Astrocyte (in vitro differentiated cells and primary cell): ENCODE measurements at regions not wholly inside any gene's neighbourhood (a gene's known extent, or its start where the extent isn't known, plus 50 kb on each side); places are given as distances from the start of the nearest gene placed in this dataset.

Experiments
- DNase-seq: peaks from one replicate; pipeline ENCODE4 v3.0.0-alpha.2; 2010; ENCODE audit warnings: low read depth
- FAIRE-seq: peaks from 2 replicates; lab custom pipeline; 2011; peaks lifted over from hg19 to GRCh38; lab: Jason Lieb, UNC
- H2AFZ ChIP-seq: 2 replicates; pipeline ENCODE4 v1.6.0; 2012; ENCODE audit warnings: low read depth, low read length, inconsistent platforms
- H3K27ac ChIP-seq: 2 replicates; pipeline ENCODE4 v1.5.1; 2011; ENCODE audit warnings: low read depth, low read length, inconsistent platforms
- H3K27me3 ChIP-seq: 2 replicates; pipeline ENCODE4 v1.6.0; 2011; ENCODE audit warnings: low read length, inconsistent platforms; ENCODE audit not compliant: insufficient read depth
- H3K36me3 ChIP-seq: 2 replicates; pipeline ENCODE4 v1.5.1; 2011; ENCODE audit warnings: low read length, inconsistent platforms; ENCODE audit not compliant: insufficient read depth
- H3K4me1 ChIP-seq: 2 replicates; pipeline ENCODE4 v1.5.1; 2011; ENCODE audit warnings: low read length, inconsistent platforms; ENCODE audit not compliant: insufficient read depth
- H3K4me2 ChIP-seq: 2 replicates; pipeline ENCODE4 v1.6.0; 2012; ENCODE audit warnings: low read length, inconsistent platforms
- H3K4me3 ChIP-seq: 2 replicates; pipeline ENCODE4 v1.5.1; 2011; ENCODE audit warnings: low read depth, mild to moderate bottlenecking, low read length, inconsistent platforms; ENCODE audit not compliant: insufficient read depth
- H3K79me2 ChIP-seq: 2 replicates; pipeline ENCODE4 v1.6.0; 2012; ENCODE audit warnings: mild to moderate bottlenecking, low read length, inconsistent platforms; ENCODE audit not compliant: insufficient read depth
- H3K9ac ChIP-seq: 2 replicates; pipeline ENCODE4 v1.6.0; 2012; ENCODE audit warnings: mild to moderate bottlenecking, low read length, inconsistent platforms
- H3K9me3 ChIP-seq: 2 replicates; pipeline ENCODE4 v1.5.1; 2012; ENCODE audit warnings: low read depth, mild to moderate bottlenecking, low read length, inconsistent platforms; ENCODE audit not compliant: insufficient read depth
- H4K20me1 ChIP-seq: 2 replicates; pipeline ENCODE4 v1.6.0; 2012; ENCODE audit warnings: low read length, inconsistent platforms; ENCODE audit not compliant: insufficient read depth
- H3K27ac Mint-ChIP-seq: one replicate; pipeline ENCODE4 v1.8.0; 2021; ENCODE audit warnings: mild to moderate bottlenecking, mixed read lengths; ENCODE audit not compliant: unreplicated experiment
- H3K27me3 Mint-ChIP-seq: one replicate; pipeline ENCODE4 v1.8.0; 2021; ENCODE audit warnings: low read depth, mixed read lengths; ENCODE audit not compliant: unreplicated experiment
- H3K36me3 Mint-ChIP-seq: one replicate; pipeline ENCODE4 v1.8.0; 2021; ENCODE audit warnings: low read depth, mixed read lengths; ENCODE audit not compliant: unreplicated experiment
- H3K4me1 Mint-ChIP-seq: one replicate; pipeline ENCODE4 v1.8.0; 2021; ENCODE audit warnings: low read depth, mixed read lengths; ENCODE audit not compliant: unreplicated experiment
- H3K4me3 Mint-ChIP-seq: one replicate; pipeline ENCODE4 v1.8.0; 2021; ENCODE audit warnings: mild to moderate bottlenecking, moderate library complexity, mixed read lengths; ENCODE audit not compliant: unreplicated experiment
- H3K9me3 Mint-ChIP-seq: one replicate; pipeline ENCODE4 v1.8.0; 2021; ENCODE audit warnings: mild to moderate bottlenecking, mixed read lengths; ENCODE audit not compliant: unreplicated experiment
- TF ChIP-seq, protein P1 (sequence below): IDR thresholded peaks from 2 replicates; pipeline ENCODE4 v1.5.1; 2011; ENCODE audit warnings: low read depth, mild to moderate bottlenecking, inconsistent platforms, low read length, moderate library complexity; ENCODE audit not compliant: insufficient read depth

DNA sequence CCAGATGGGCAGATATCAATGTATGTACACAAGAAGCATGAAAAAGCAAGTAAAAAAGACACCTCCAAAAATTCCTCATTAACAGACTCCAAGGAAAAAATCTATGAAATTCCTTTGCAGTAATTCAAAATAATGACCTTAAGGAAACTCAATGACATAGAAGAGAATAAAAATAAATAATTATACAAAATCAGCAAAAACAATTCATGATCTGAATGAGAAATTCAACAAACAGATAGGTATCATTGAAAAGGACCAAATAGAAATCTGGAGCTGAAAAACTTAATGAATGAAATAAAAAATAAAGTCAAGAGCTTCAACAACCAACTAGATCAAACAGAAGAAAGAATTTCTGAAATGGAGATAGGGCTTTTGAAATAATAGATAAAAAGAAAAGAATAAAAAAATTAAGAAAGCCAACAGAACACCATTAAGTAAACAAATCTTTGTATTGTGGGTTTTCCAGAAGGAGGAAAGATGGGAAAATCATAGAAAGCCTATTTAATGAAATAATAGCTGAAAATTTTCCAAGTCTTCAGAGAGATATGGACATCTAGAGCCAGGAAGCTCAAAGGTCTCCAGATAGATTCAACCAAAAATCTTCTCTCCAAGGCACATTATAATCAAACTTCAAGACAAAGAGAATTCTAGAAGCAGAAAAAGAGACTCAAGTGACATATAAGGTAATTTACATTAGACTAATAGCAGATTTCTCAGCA lies 52.0 kb upstream of the KCNK1 start:
- Histone ChIP-seq H4K20me1 (no peaks in the 10 kb centered on the region), H3K36me3 (no peaks in the 10 kb centered on the region), H3K79me2 (no peaks in the 10 kb centered on the region), H3K4me3 (no peak overlapping the region), H2AFZ (no peak overlapping the region), H3K9me3 (peaks cover 7% of the 10 kb centered on the region), H3K4me2 (no peak overlapping the region), H3K9ac (no peak overlapping the region), H3K27ac (no peak overlapping the region), H3K27me3 (no peaks in the 10 kb centered on the region), H3K4me1 (no peaks in the 10 kb centered on the region)
- Mint-ChIP-seq H3K27ac (no peak overlapping the region), H3K4me3 (no peak overlapping the region), H3K9me3 (peaks cover 19% of the 10 kb centered on the region), H3K36me3 (no peaks in the 10 kb centered on the region), H3K27me3 (no peaks in the 10 kb centered on the region), H3K4me1 (no peaks in the 10 kb centered on the region)
- FAIRE-seq = no peak
- TF ChIP-seq, protein P1, sequence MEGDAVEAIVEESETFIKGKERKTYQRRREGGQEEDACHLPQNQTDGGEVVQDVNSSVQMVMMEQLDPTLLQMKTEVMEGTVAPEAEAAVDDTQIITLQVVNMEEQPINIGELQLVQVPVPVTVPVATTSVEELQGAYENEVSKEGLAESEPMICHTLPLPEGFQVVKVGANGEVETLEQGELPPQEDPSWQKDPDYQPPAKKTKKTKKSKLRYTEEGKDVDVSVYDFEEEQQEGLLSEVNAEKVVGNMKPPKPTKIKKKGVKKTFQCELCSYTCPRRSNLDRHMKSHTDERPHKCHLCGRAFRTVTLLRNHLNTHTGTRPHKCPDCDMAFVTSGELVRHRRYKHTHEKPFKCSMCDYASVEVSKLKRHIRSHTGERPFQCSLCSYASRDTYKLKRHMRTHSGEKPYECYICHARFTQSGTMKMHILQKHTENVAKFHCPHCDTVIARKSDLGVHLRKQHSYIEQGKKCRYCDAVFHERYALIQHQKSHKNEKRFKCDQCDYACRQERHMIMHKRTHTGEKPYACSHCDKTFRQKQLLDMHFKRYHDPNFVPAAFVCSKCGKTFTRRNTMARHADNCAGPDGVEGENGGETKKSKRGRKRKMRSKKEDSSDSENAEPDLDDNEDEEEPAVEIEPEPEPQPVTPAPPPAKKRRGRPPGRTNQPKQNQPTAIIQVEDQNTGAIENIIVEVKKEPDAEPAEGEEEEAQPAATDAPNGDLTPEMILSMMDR = no peak
- DNase-seq = no peak
